Subcutaneous abdominal adipose tissue (tissue), 5 donors: ENCODE measurements at regions not wholly inside any gene's neighbourhood (a gene's known extent, or its start where the extent isn't known, plus 50 kb on each side); places are given as distances from the start of the nearest gene placed in this dataset.

ENCODE experiments used
- H3K27ac ChIP-seq: one replicate; pipeline ENCODE4 v1.7.0; 2013; ENCODE audit warnings: low read depth, mild to moderate bottlenecking, inconsistent platforms, low read length, moderate library complexity
- H3K27me3 ChIP-seq, 5 donors: one replicate each; pipeline ENCODE4 v1.7.0; 2013; ENCODE audit warnings: low read length in 5 of 5, inconsistent platforms in 1 of 5; ENCODE audit not compliant: control insufficient read depth in 5 of 5, insufficient read depth in 4 of 5
- H3K36me3 ChIP-seq, 5 donors: one replicate each; pipeline ENCODE4 v1.7.0; 2013; ENCODE audit warnings: low read length in 5 of 5; ENCODE audit not compliant: control insufficient read depth in 5 of 5, insufficient read depth in 5 of 5
- H3K4me1 ChIP-seq, 5 donors: one replicate each; pipeline ENCODE4 v1.7.0; 2013; ENCODE audit warnings: low read length in 5 of 5, mild to moderate bottlenecking in 3 of 5, moderate library complexity in 1 of 5; ENCODE audit not compliant: control insufficient read depth in 5 of 5, insufficient read depth in 5 of 5
- H3K4me3 ChIP-seq, 5 donors: one replicate each; pipeline ENCODE4 v1.7.0; 2013; ENCODE audit warnings: low read length in 5 of 5, low read depth in 1 of 5
- H3K9ac ChIP-seq, 5 donors: one replicate each; pipeline ENCODE4 v1.7.0; 2013; ENCODE audit warnings: low read length in 5 of 5, mild to moderate bottlenecking in 4 of 5, moderate library complexity in 3 of 5
- H3K9me3 ChIP-seq, 5 donors: one replicate each; pipeline ENCODE4 v1.7.0; 2013; ENCODE audit warnings: low read length in 5 of 5; ENCODE audit not compliant: control insufficient read depth in 5 of 5
- donor health status: healthy.
- donor health status: healthy.
- donor health status: healthy.
- donor health status: healthy.
- donor health status: healthy.

DNA sequence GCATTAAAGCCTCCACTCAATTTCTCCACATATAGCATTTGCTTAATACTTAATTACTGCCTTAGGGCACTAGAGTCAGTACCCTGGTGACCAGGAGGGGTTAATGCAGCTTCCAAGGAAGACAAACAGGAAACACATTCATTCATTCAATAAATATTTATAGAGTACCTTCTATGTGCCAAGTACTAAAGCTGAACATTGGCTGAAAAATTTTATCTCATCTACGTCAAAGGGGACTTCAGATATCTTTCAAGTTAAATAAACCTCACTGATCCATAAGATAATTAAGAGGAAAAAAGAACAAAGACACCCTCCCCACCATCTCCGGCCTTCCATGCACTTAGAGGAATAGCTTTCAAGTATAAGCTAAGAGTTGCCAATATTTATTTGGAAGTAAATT is 156.9 kb upstream of the PRICKLE2 start:
- Histone ChIP-seq H3K36me3 (no peaks in the 10 kb centered on the region), H3K9me3 (no peaks in the 10 kb centered on the region), H3K27ac (no peak overlapping the region), H3K9ac (no peak overlapping the region), H3K4me3 (no peak overlapping the region), H3K27me3 (no peaks in the 10 kb centered on the region), H3K4me1 (no peaks in the 10 kb centered on the region)

DNA sequence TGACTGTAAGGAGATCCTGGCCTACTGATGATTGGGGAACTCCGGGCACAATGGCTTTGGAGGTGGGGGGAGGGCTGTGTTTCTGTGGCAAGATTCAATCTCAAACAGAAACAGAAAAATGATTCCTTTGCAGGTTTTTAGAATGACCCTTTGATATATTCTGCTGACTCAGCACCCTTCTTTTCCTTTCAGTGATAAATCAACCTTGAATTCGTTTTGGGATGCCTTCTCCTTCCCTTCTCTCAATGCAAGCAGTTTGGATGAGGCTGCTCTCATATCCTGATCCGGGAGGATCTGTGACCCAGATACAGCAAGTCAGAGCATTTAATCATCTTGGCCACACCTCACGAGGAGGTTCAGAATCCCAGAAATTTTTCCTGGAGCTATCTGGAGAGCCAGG is 156.1 kb upstream of the PRICKLE2 start:
- Histone ChIP-seq H3K9me3 (no peaks in the 10 kb centered on the region), H3K4me1 (no peaks in the 10 kb centered on the region), H3K36me3 (no peaks in the 10 kb centered on the region), H3K9ac (no peak overlapping the region), H3K27me3 (no peaks in the 10 kb centered on the region), H3K4me3 (no peak overlapping the region), H3K27ac (no peak overlapping the region)

DNA sequence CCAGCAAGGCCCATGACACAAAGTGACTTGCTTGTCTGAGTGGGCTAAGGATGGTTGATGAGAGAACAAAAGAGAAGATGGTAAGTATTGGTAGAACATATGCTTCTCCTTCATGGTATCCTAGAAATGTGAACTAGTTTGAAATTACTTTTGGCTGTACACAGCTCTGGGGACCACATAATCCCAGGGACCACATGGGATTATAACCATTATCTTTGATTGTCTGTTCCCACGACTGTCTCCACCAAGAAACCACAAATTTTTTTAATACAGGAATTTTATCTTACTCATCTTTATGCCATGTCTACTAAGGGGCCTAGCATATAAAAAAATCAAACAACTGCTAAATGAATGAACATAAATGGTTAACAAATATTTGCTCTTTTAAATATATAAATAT is 155.3 kb upstream of the PRICKLE2 start:
- H3K27me3 ChIP-seq, result no peaks in the 10 kb centered on the region
- peaks cover 0 to 3% (median 0%) of the 10 kb centered on the region in 5 donors for H3K9me3 ChIP-seq
- no peak overlapping the region for H3K4me3 ChIP-seq
- no peaks in the 10 kb centered on the region for H3K4me1 ChIP-seq
- H3K36me3 ChIP-seq, result no peaks in the 10 kb centered on the region
- no peak overlapping the region for H3K27ac ChIP-seq
- no peak overlapping the region for H3K9ac ChIP-seq

DNA sequence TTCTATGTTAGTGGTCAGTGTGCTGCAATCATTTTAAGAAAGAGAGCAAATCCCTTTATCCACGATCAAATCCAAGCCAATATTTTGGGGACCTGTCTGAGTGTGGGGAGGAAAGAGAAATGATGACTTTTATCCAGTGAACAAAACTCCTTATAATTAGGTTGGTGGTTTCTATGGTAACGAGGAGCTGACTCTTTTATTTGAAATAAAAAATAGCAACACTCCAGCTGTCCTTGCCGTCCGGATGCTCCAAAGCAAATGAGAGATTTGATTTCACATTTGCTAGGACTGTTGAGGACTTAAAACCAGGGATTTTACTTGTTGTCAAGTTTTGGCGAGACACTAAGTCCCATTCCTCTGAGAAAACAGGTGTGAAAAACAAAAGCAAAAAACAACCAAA is 154.0 kb upstream of the PRICKLE2 start:
- Histone ChIP-seq H3K9ac (no peak overlapping the region), H3K9me3 (peaks cover 0 to 4% (median 0%) of the 10 kb centered on the region in 5 donors), H3K36me3 (no peaks in the 10 kb centered on the region), H3K4me3 (no peak overlapping the region), H3K27ac (no peak overlapping the region), H3K27me3 (no peaks in the 10 kb centered on the region), H3K4me1 (no peaks in the 10 kb centered on the region)

DNA sequence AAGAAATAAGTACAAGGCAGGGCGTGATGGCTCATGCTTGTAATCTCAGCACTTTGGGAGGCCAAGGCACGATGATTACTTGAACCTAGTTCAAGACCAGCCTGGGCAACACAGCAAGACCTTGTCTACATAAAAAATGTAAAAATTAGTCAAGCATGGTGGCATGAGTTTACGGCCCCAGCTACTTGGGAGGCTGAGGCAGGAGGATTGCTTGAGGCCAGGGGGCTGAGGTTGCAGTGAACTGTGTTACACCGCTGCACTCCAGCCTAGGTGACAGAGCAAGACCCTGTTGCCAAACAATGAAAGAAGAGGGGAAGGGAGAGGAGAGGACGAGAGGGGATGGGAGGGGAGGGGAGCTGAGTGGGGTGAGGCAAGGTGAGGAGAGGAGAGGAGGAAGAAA is 152.7 kb upstream of the PRICKLE2 start:
- Histone ChIP-seq H3K27ac (no peak overlapping the region), H3K4me1 (no peaks in the 10 kb centered on the region), H3K27me3 (no peaks in the 10 kb centered on the region), H3K9ac (no peak overlapping the region), H3K36me3 (no peaks in the 10 kb centered on the region), H3K4me3 (no peak overlapping the region), H3K9me3 (peaks cover 0 to 4% (median 0%) of the 10 kb centered on the region in 5 donors)

DNA sequence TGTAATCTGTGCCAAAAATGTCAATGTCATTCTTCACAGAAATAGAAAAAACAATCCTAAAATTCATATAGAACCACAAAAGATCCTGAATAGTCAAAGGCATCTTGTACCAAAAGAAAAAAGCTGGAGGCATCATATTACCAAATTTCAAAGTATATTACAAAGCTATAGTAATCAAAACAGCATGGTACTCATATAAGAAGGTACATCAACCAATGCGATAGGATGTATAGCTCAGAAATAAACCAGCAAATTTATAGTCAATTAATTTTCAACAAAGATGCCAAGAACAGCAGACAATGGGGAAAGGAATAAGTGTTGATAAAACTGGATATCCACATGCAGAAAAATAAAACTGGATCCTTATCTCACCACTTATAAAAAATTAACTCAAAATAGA is 150.5 kb upstream of the PRICKLE2 start:
- H3K27me3 ChIP-seq, result no peaks in the 10 kb centered on the region
- H3K9me3 ChIP-seq, result peaks cover 0 to 4% (median 0%) of the 10 kb centered on the region in 5 donors
- H3K36me3 ChIP-seq, result no peaks in the 10 kb centered on the region
- H3K9ac ChIP-seq, result no peak overlapping the region
- no peak overlapping the region for H3K4me3 ChIP-seq
- H3K27ac ChIP-seq, result no peak overlapping the region
- no peaks in the 10 kb centered on the region for H3K4me1 ChIP-seq

DNA sequence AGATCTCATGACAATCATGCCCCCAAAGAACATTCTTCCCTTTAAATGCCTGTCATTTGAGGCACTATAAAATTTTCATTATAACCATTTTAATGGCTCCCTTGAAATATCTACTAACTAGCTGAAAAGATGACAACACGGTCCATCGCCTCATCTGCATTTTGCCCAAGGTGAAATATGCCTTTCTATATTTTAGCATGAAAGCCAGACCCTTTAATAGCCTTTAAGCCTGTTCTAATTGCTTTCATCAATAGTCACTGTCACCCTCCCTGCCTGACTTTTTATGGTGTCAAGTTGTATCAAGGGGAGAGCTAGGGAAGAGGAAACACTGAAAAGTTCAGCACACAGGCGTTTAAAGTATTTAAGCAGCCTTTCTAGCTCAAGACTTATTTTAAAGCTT is 144.1 kb upstream of the PRICKLE2 start:
- H3K36me3 ChIP-seq, result no peaks in the 10 kb centered on the region
- H3K9me3 ChIP-seq, result no peaks in the 10 kb centered on the region
- no peak overlapping the region for H3K9ac ChIP-seq
- H3K27ac ChIP-seq, result no peak overlapping the region
- H3K4me1 ChIP-seq, result peaks cover 0 to 6% (median 0%) of the 10 kb centered on the region in 5 donors
- H3K27me3 ChIP-seq, result no peaks in the 10 kb centered on the region
- no peak overlapping the region for H3K4me3 ChIP-seq

DNA sequence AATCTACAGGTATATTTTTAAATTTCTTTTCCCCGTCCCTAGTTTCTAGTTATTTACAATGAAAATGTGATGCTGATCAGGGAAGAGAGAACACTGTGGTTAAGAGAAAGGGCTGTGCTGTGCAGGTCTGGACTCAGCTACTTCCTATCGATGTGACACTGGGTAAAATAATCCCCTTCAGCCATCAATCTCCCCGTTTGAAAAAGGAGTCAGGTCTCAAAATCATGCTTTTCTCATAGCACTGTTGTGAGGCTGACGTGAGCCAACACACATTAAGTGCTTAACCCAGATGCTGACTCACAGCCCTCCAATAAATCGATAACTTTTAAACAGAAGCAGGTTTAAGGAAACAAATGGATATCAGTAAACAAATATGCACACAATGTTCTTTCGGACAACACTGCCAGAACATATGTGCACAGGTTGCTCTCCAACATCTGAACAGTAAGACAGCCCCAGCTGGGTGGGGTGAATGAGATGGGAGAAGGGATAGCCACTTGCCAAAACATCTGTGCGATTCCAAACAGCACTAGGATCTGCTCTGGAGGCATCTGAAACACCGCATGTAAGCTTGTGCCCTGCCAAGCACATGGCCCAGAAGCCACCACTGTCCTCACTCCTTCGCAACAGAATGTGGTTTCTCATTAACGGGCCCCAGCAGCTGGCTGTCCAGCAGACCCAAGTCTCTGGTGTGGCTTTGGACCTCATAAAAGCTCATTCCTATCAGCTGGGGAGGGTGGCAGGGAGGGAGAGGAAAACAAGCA is 143.2 kb upstream of the PRICKLE2 start:
- no peaks in the 10 kb centered on the region for H3K36me3 ChIP-seq
- H3K27ac ChIP-seq, result no peak overlapping the region
- H3K9ac ChIP-seq, result no peak overlapping the region
- H3K27me3 ChIP-seq, result no peaks in the 10 kb centered on the region
- no peak overlapping the region for H3K4me3 ChIP-seq
- peaks cover 0 to 6% (median 0%) of the 10 kb centered on the region in 5 donors for H3K4me1 ChIP-seq
- H3K9me3 ChIP-seq, result no peaks in the 10 kb centered on the region

DNA sequence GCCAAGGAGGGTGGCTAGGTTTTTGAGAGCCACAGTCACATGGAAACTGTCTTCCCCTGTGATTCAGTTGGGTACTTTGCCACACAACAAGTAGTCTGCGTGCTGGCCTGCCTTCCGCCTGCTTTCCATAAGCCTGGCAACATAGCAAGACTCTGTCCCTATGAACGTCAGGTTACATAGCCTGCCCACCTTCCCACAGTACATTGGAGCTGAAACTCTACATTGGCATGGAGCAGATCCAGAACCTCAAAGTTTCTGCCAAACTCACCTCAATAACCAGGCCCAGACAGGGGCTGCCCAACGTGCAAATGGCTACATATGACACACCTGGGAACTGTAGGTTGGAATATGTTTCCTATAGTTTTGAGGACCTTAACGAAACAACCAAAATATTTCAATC is 140.6 kb upstream of the PRICKLE2 start:
- no peak overlapping the region for H3K27ac ChIP-seq
- no peaks in the 10 kb centered on the region for H3K9me3 ChIP-seq
- H3K4me3 ChIP-seq, result no peak overlapping the region
- H3K36me3 ChIP-seq, result no peaks in the 10 kb centered on the region
- H3K9ac ChIP-seq, result no peak overlapping the region
- no peaks in the 10 kb centered on the region for H3K27me3 ChIP-seq
- H3K4me1 ChIP-seq, result peaks cover 0 to 17% (median 4%) of the 10 kb centered on the region in 5 donors

DNA sequence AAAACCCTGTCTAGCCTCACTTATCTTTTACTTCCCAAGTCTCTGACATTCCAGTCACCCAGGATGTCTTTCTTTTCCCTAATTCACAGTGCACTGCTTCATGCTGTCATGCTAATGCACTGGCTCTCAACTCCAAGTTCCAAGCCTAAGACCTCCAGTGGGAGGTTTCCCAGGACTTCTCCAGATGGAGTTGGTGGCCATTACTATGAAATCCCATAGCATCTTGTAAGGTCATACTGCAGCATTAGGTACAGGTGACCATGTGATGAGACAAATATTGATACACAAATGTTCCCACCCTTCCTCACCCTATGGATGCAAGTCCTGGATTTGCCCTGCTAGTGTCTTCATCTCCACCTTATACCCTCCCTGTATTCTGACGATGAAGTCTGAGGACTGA is 138.6 kb upstream of the PRICKLE2 start:
- H3K27ac ChIP-seq, result no peak overlapping the region
- no peak overlapping the region for H3K4me3 ChIP-seq
- H3K9ac ChIP-seq, result no peak overlapping the region
- H3K9me3 ChIP-seq, result no peaks in the 10 kb centered on the region
- H3K4me1 ChIP-seq, result peaks cover 0 to 30% (median 3%) of the 10 kb centered on the region in 5 donors
- H3K36me3 ChIP-seq, result no peaks in the 10 kb centered on the region
- no peaks in the 10 kb centered on the region for H3K27me3 ChIP-seq
